B cell (primary cell): ENCODE measurements at regions not wholly inside any gene's neighbourhood (a gene's known extent, or its start where the extent isn't known, plus 50 kb on each side); places are given as distances from the start of the nearest gene placed in this dataset.

Experiments used
- CTCF ChIP-seq: fragments of 200-600 bp; IDR thresholded peaks from one replicate; pipeline ENCODE4 v1.8.0; 2022; ENCODE audit warnings: antibody characterized with exemption, mild to moderate bottlenecking
- EZH2 ChIP-seq: IDR thresholded peaks from 2 replicates; pipeline ENCODE4 v1.6.1; 2012; ENCODE audit warnings: borderline replicate concordance, low read depth, mild to moderate bottlenecking, moderate library complexity, low read length; ENCODE audit not compliant: insufficient read depth, poor library complexity, severe bottlenecking

- no peak for TF ChIP-seq CTCF
- TF ChIP-seq EZH2: no peak
These were observed 189.8 kb upstream of the CEP162 start for GRCh38 chr6:84417260-84417659.
